Fibroblast of villous mesenchyme (primary cell): ENCODE measurements at regions not wholly inside any gene's neighbourhood (a gene's known extent, or its start where the extent isn't known, plus 50 kb on each side); places are given as distances from the start of the nearest gene placed in this dataset.

ENCODE experiments used
- DNase-seq: peaks from one replicate; pipeline ENCODE4 v3.0.0-alpha.2; 2010; ENCODE audit warnings: low read depth
- H3K4me3 ChIP-seq: 2 replicates; pipeline ENCODE4 v1.5.1; 2011; ENCODE audit warnings: low read depth, mild to moderate bottlenecking, low read length
- CTCF ChIP-seq: IDR thresholded peaks from 2 replicates; pipeline ENCODE4 v1.5.1; 2012; ENCODE audit warnings: low read depth, mild to moderate bottlenecking, low read length; ENCODE audit not compliant: insufficient read depth

GRCh38 chr6:1481286-1481685, 91.9 kb downstream of the FOXF2 start:
- no peak overlapping the region for H3K4me3 ChIP-seq
- no peak for TF ChIP-seq CTCF
- peak; percentile 11 for DNase-seq

GRCh38 chr6:1482381-1483166, 93.2 kb downstream of the FOXF2 start:
- no peak for TF ChIP-seq CTCF
- DNase-seq = no peak

GRCh38 chr6:1485678-1486077, 96.3 kb downstream of the FOXF2 start:
- TF ChIP-seq CTCF = no peak
- H3K4me3 ChIP-seq = no peak overlapping the region
- DNase-seq = peak; percentile 76

More at GRCh38 chr6:1482381-1483166, 93.2 kb downstream of the FOXF2 start:
- no peak overlapping the region for H3K4me3 ChIP-seq

- H3K4me3 ChIP-seq = no peak overlapping the region
- no peak for DNase-seq
- no peak for TF ChIP-seq CTCF
Observed at GRCh38 chr6:1486387-1486786, 97.0 kb downstream of the FOXF2 start.

GRCh38 chr6:1487239-1487638, 97.9 kb downstream of the FOXF2 start:
- DNase-seq = no peak
- no peak overlapping the region for H3K4me3 ChIP-seq
- TF ChIP-seq CTCF = no peak

- no peak for TF ChIP-seq CTCF
- no peak for DNase-seq
- H3K4me3 ChIP-seq = no peak overlapping the region
Observed at GRCh38 chr6:1491025-1491424, 101.6 kb downstream of the FOXF2 start.
